AG10803 (cell line): ENCODE measurements at regions not wholly inside any gene's neighbourhood (a gene's known extent, or its start where the extent isn't known, plus 50 kb on each side); places are given as distances from the start of the nearest gene placed in this dataset.

Source experiments
- DNase-seq: peaks from one replicate; pipeline ENCODE4 v3.0.0; 2010; ENCODE audit warnings: low read depth
- H3K4me3 ChIP-seq: 2 replicates; pipeline ENCODE4 v1.5.1; 2011; ENCODE audit warnings: mild to moderate bottlenecking, low read length, control low read depth
- TF ChIP-seq, protein P1 (sequence below): conservative IDR thresholded peaks from 2 replicates; pipeline ENCODE4 v1.5.1; 2011; ENCODE audit warnings: mild to moderate bottlenecking, low read length, control low read depth, inconsistent platforms

DNA sequence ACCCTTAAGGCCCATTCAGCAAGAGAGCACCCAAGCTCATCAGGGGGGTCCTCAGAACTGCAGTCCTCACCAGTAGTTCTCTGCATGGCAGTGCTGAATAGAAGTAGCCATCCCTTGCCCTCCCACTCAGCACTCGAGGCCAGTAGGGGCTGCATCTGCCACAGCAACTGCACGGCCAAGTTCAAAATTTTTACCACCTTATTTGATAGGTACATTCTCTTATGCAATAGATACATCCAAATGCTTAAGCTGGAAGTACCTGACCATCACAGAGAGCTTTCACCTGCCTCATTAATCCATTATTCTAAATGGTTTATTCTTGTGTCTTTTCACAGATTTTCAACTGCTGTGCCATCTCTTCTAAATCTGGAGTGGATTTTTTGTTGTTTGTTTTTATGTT lies 1307.4 kb downstream of the SLITRK5 start:
- TF ChIP-seq, protein P1, sequence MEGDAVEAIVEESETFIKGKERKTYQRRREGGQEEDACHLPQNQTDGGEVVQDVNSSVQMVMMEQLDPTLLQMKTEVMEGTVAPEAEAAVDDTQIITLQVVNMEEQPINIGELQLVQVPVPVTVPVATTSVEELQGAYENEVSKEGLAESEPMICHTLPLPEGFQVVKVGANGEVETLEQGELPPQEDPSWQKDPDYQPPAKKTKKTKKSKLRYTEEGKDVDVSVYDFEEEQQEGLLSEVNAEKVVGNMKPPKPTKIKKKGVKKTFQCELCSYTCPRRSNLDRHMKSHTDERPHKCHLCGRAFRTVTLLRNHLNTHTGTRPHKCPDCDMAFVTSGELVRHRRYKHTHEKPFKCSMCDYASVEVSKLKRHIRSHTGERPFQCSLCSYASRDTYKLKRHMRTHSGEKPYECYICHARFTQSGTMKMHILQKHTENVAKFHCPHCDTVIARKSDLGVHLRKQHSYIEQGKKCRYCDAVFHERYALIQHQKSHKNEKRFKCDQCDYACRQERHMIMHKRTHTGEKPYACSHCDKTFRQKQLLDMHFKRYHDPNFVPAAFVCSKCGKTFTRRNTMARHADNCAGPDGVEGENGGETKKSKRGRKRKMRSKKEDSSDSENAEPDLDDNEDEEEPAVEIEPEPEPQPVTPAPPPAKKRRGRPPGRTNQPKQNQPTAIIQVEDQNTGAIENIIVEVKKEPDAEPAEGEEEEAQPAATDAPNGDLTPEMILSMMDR: no peak
- no peak for DNase-seq
- H3K4me3 ChIP-seq: no peak overlapping the region

DNA sequence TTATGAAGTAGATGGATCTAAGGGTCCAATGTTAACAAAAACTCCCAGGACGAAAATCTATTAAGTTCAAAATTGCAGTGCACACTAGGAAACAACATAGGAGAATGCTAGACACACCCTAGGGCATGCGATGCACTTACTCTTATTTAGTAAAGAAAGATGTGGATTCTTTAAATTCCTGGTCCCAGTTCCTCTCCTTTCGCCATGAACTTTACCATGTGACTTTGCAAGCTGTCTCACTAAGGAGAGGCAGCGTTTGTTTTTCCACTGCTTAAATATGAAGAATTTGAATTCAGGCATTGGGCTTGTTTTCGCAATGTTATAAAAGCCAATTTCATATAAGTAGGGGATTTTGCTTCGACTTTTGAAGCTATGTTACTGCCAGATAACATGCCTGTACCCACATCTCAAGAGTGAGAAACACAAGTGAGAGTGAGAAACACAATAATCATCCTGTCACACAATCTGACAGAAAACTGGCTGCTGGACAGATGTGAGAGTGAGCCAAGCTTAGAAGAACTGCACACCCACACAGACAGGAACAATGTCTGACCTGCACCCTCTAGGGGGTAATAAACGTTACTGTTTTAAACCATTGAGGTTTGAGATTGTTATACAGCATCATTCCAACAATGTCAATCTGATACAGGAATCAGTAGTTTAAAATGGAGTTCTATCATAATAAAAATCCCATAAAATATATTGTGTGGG lies 1308.4 kb downstream of the SLITRK5 start:
- TF ChIP-seq, protein P1: no peak
- no peak overlapping the region for H3K4me3 ChIP-seq
- no peak for DNase-seq

DNA sequence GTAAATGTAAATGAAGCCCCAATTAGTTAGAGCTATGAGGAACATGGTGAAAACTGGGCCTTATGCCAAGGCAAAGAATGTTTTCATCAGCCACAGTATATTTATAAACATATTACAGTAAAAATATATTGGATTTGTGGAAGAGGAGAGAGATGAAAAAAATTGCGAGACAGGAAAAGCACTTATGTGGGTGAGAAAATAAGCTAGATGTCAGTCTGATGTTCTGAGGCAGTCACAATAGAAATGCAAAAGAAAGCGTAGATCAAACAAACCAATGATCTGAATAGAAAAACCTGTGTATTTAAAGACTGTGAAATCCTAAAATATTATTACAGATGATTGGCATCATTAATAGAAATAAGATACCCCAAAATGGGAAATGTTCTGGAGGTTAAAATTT lies 1332.5 kb downstream of the SLITRK5 start:
- DNase-seq: no peak
- H3K4me3 ChIP-seq: no peak overlapping the region
- TF ChIP-seq, protein P1: no peak

DNA sequence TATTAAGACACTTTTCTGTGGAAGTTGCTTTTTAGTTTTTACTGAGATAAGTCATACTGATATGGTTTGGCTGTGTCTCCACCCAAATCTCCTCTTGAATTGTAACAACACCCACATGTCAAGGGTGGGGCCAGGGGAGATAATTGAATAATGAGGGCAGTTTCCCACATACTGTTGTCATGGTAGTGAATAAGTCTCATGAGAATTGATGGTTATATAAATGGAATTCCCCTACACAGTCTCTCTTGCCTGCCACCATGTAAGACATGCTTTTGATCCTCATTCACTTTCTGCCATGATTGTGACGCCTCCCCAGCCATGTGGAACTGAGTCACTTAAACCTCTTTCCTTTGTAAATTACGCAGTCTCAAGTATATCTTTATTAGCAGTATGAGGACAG lies 1340.4 kb downstream of the SLITRK5 start:
- DNase-seq: no peak
- H3K4me3 ChIP-seq: no peak overlapping the region
- TF ChIP-seq, protein P1: no peak

DNA sequence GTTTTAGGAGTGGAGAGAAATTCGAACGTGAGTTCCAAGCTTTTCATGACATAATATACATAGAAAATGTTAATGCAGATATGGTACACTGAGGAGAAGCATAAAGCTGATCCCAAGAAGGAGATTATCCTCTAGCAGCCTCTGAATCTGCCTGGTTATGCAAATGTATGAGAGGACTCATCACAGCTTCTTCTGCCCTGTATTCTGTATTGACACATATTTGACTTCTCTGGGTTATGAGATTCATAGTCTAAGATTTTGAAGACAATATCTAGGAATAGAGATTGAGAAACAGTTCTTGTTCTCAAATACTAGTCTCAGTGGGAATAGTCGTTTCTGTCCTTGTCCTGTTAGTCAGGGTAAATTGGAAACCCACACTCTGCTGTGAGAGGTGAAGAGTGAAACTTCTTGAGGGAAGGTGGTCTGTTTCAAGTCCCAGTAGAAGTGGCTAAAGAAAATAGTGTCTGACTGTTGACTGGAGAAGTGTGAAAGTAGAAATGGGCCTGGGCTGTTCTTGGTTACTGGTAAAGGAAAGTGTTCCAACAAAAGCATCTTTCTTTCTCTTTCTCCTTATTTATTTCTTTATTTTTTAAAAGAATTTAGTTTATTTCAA lies 1356.6 kb downstream of the SLITRK5 start:
- no peak overlapping the region for H3K4me3 ChIP-seq
- no peak for DNase-seq
- TF ChIP-seq, protein P1: no peak

DNA sequence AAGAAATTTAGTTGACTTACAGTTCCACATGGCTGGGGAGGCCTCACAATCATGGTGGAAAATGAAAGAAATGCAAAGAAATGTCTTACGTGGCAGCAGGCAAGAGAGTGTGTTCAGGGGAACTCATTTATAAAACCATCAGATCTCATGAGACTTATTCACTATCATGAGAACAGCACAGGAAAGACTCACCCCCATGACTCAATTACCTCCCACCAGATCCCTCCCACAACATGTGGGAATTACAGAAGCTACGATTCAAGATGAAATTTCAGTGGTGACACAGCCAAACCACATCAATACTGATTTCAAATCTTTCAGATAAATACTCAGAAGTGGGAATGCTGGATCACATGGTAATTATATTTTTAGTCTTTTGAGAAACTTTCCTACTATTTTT lies 1357.9 kb downstream of the SLITRK5 start:
- no peak overlapping the region for H3K4me3 ChIP-seq
- TF ChIP-seq, protein P1: no peak
- no peak for DNase-seq

DNA sequence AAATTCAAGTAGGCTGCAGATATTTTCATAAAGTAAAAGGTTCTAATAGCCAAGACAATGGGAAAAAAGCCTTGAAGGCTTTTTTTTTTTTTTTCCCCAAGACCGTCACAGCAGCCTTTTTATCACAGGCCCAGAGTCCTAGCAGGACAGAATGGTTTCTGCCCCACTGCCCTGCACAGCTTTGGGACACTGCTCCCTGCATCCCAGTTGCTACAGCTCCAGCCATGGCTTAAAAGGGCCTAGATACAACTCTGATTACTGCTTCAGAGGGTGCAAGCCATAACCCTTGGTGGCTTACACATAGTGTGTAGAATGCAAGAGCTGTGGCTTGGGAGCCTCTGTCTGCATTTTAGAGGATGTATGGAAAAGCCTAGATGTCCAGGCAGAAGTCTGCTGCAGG lies 1362.8 kb downstream of the SLITRK5 start:
- TF ChIP-seq, protein P1: no peak
- H3K4me3 ChIP-seq: no peak overlapping the region
- DNase-seq: no peak
